AG04449 (cell line): ENCODE measurements at regions not wholly inside any gene's neighbourhood (a gene's known extent, or its start where the extent isn't known, plus 50 kb on each side); places are given as distances from the start of the nearest gene placed in this dataset.

Experiments
- CTCF ChIA-PET: fragments of 350-600 bp; formaldehyde crosslinking; extraction: SDS; loops from one replicate; lab custom pipeline; 2021; ENCODE audit warnings: antibody characterized with exemption; lab: Yijun Ruan, JAX
- POLR2A ChIA-PET: fragments of 400-600, 350-600 bp; formaldehyde crosslinking; extraction: SDS; loops from one replicate; lab custom pipeline; 2020; ENCODE audit warnings: antibody characterized with exemption, inconsistent platforms; lab: Yijun Ruan, JAX
- DNase-seq: peaks from one replicate; pipeline ENCODE4 v3.0.0-alpha.2; 2010; ENCODE audit warnings: low read depth, low spot score
- H3K4me3 ChIP-seq: 2 replicates; pipeline ENCODE4 v1.5.1; 2011; ENCODE audit warnings: low read depth, mild to moderate bottlenecking, control low read depth, low read length
- CTCF ChIP-seq: IDR thresholded peaks from one replicate; pipeline ENCODE4 v1.5.1; 2011; ENCODE audit warnings: mild to moderate bottlenecking, moderate library complexity, low read length, control low read depth, inconsistent platforms; ENCODE audit not compliant: insufficient read depth; ENCODE audit errors: missing control alignments

DNA sequence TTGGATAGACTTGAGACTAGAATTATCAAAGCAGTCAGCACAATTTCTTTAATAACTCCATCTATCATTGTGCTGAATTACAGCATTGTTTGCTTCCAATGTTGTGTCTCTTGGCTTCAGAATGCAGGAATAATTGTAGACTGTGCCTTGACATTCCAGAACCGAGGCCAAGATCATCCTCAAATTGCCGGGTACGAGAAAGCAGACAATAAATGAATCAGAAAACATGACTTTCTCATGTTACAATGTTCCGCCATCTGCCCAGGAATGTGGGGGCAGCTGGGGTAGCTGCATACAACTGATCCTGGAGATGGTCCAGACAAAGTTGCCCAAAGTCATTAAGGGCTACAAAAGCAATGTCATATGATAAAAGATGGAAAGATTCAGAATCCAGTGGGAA is 206.2 kb upstream of the SGCD start:
- no peak for DNase-seq
- TF ChIP-seq CTCF = no peak
- ChIA-PET CTCF (no interaction called here), POLR2A (no interaction called here)
- no peak overlapping the region for H3K4me3 ChIP-seq

GRCh38 chr5:156121234-156121633 is 205.7 kb upstream of the SGCD start:
- CTCF ChIA-PET = no interaction called here
- POLR2A ChIA-PET = interaction anchor here (0.5 kb wide), 1 partner anchor 285 kb away, joined by 5 read pairs; no protein-coding TSS in a partner anchor
- H3K4me3 ChIP-seq = no peak overlapping the region
- no peak for TF ChIP-seq CTCF
- DNase-seq = no peak

DNA sequence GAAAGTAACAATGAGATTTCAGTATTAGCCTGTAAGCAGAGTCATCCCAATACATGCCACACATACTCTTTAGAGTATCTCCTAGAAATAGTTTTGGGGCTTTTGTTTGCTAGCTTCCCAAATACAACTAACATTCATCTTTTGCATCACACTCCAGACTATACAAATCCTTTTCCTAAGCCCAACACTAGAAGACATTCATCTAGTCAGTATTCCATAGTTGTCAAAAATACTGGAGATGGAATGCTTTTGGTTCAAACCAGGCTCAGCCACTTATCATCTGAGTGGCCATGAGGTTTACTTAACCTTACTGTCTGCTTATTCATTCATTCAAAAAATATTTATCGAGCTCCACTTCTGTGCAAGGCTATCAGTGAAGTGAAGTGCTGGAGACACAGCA is 205.1 kb upstream of the SGCD start:
- CTCF ChIA-PET = no interaction called here
- POLR2A ChIA-PET = interaction anchor here (0.5 to 0.7 kb wide), 3 partner anchors 13 to 285 kb away, joined by 3 to 5 read pairs (median 3); no protein-coding TSS in a partner anchor
- no peak for TF ChIP-seq CTCF
- H3K4me3 ChIP-seq = no peak overlapping the region
- no peak for DNase-seq

- no peak for TF ChIP-seq CTCF
- H3K4me3 ChIP-seq = no peak overlapping the region
- ChIA-PET CTCF (no interaction called here), POLR2A (no interaction called here)
- no peak for DNase-seq
These were observed 202.3 kb upstream of the SGCD start for GRCh38 chr5:156124708-156125107.

GRCh38 chr5:156125118-156125517 is 201.8 kb upstream of the SGCD start:
- no peak for DNase-seq
- TF ChIP-seq CTCF = no peak
- H3K4me3 ChIP-seq = no peak overlapping the region
- ChIA-PET CTCF (no interaction called here), POLR2A (no interaction called here)

DNA sequence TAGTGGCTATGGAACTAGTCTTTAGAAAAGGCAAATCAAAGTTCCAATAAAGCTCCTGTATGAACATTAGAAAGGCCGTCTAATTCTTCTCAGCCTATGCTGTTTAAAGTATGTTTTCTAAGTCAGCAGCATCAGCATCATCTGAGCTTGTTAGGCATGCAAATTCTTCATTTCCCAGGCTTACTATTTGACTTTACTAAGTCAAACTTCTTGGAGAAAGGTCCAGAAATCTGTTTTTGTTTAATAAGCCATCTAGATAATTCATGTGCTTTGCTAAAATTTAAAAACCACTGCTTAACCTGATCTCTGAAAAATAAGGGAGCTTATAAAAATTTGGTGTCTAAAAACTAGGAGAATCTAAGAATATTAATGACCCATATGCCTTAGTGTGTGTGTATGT is 200.2 kb upstream of the SGCD start:
- ChIA-PET POLR2A (no interaction called here), CTCF (no interaction called here)
- no peak for TF ChIP-seq CTCF
- DNase-seq = no peak
- no peak overlapping the region for H3K4me3 ChIP-seq

DNA sequence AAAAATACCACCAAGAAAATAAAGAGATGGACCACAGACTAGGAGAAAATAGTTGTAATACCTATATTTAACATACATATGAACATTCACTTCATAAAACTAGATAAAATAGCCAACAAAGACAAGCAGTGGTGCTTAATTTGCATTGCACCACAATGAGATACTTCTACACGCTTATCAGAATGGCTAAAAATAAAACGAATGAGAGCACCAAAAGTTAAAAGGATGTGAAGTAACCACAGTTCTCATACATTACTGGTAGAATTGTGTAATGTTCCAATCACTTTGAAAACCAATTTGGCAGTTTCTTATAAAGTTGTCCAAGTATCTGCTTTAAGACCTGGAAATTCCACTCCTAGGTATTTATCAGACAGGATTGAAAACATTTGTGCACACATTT is 198.9 kb upstream of the SGCD start:
- TF ChIP-seq CTCF = no peak
- ChIA-PET CTCF (no interaction called here), POLR2A (no interaction called here)
- no peak overlapping the region for H3K4me3 ChIP-seq
- DNase-seq = no peak
